HG03045 (cell line): ENCODE measurements at regions not wholly inside any gene's neighbourhood (a gene's known extent, or its start where the extent isn't known, plus 50 kb on each side); places are given as distances from the start of the nearest gene placed in this dataset.
"Not testable (repeated sequence)": the region's sequence is repeated elsewhere in the genome, so short reads cannot be mapped to it uniquely, and the experiment has no call there.

ENCODE experiments used
- ATAC-seq: cut with Tn5 transposase; IDR thresholded peaks from one replicate; pipeline ENCODE4 v1.9.1; 2021; ENCODE audit warnings: mild to moderate bottlenecking, moderate library complexity; ENCODE audit not compliant: unreplicated experiment

DNA sequence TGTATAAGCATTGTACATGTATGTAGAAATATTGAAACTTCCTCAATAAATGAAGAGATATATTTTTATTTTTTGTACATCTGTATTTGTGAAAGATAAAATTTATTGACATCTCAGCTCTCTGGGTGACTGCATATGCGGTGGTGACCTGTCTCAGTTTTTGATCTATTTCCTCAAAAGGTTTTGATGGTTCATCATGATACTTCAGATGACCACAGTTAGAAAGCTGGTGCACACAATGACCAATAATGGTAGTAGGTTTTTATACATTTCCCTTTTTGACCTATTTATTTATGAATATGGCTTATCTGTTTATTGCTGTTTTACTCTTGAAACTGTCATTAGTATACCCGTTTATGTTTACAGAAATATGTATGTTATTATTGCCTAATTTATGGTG, 549.6 kb upstream of the CHD1 start:
- not testable (repeated sequence) for ATAC-seq

GRCh38 chr5:99473328-99473727, 544.5 kb upstream of the CHD1 start:
- not testable (repeated sequence) for ATAC-seq

DNA sequence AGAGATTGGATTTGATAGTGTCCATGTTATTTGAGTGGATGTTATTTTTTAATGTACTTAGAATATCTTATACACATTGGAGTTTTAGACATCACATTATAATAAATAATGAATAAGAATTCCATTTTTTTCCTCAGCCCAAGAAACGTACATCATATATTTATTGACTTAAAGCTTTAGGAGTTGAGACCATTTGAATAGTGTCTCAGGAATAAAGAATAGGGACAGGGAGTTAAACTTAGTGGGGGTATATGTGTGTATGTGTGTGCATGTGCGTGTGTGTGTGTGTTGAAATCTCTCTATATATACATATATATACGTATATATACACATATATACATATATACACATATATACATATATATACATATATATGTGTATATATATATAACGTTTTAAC, 542.9 kb upstream of the CHD1 start:
- not testable (repeated sequence) for ATAC-seq

DNA sequence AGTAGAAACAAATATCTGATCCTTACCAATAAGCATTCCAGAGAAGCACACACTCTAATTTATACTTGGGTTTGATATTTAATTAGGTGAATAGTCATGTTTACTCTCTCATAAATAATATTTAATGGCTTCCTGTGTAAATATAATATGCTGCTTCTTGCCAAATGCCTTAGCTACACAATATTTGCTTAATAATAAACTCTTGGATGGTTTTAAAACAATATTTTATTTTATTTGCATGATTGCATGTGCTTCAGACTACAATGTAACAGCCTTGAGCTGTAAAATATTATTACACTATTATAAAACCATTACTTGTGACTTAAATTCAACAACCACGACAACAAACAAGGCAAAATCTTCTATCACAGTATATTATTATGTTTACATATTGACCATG, 542.4 kb upstream of the CHD1 start:
- not testable (repeated sequence) for ATAC-seq

- ATAC-seq: not testable (repeated sequence)
Observed at GRCh38 chr5:99470636-99471035, 541.8 kb upstream of the CHD1 start.

DNA sequence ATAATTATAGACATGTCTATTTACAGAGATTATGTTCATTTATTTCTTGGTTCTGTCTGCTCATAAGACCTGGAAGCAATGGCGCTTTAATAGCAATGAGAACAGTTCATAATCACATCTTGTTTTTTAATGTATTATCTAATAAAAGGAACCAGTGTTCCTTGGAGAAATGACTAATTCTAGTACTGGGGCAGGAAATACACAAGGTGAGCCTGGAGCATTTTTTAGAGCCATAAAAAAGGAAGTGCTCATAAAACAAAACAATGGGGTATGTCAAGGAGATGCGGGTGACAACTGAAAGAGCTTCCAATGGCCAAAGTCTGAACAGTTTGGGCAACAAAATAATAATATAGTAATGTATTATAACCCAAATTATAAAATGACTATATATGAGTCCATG, 531.9 kb upstream of the CHD1 start:
- ATAC-seq: no peak

- no peak for ATAC-seq
Observed at GRCh38 chr5:99453196-99453595, 524.4 kb upstream of the CHD1 start.

DNA sequence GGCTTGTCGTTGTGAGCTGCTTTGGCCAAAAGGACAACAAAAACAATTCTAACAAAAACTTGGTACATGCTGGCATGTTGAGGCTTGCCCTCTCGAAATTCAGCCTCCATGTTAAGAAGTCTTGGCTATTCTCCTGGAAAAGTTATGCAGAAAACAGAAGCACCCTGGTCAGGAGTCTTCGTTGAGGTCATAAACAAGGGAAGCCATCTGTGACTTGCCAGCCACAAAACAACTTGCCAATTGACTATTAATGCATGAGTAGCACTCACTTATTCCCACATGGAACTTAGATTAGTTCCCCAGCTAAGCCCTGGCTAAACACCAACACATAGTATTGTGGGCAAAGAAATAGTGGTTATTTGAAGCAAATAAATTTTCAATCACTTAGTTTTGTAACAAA, 521.0 kb upstream of the CHD1 start:
- ATAC-seq: no peak

GRCh38 chr5:99445805-99446204, 517.0 kb upstream of the CHD1 start:
- no peak for ATAC-seq

DNA sequence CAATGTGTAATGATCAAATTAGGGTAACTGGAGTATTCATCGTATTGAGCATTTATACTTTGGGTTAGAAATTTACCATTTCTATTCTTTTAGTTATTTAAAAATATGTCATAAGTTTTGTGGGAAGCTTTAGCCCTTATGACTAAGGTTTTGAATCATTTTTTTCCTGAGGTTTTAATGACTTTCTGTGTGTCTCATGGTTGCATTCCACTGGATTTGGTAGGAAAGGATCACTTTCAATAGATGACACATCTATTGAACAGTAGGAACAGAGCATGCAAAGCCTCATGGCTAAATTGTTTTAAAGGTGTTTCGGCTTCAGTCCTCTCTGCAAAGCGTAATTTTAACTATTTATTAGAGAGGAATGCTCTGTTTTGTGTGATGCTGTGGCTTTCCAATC, 512.4 kb upstream of the CHD1 start:
- no peak for ATAC-seq

DNA sequence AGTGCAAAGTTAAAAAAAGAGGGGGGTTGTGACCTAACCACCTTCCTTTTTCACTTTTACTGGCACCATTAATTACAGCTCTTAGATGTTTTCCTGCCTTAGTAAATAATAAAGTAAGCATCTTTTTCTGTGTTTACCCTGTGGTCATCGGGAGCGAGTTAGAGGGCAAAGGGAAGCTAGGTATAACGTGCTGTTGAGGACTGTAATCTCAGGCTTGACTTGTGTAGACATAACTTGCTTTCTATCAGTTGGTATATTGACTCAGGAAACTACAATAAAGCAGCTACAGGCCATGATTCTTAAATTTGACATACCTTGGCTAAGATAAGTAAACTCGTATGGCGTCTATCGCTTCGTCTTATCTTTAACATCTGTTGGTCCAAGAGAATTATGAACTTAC, 509.8 kb upstream of the CHD1 start:
- ATAC-seq: no peak

DNA sequence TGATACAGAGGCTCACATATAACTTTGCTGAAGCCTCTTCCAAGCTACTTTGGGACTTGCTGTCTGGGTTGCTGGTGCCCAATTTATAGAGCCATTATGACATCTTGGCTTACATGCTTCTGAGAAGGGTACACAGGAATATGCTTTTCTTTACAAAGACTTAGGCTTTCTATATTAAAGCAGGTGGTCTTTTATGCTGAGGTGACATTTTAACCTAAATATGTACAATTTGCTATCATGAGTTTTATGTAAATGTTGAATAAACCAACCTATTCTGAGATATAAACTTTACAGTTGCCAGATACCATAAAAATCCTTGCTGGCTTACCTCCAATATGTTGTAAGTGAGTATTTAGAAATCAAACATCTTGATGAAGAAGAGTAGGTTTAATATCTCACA, 509.2 kb upstream of the CHD1 start:
- no peak for ATAC-seq

DNA sequence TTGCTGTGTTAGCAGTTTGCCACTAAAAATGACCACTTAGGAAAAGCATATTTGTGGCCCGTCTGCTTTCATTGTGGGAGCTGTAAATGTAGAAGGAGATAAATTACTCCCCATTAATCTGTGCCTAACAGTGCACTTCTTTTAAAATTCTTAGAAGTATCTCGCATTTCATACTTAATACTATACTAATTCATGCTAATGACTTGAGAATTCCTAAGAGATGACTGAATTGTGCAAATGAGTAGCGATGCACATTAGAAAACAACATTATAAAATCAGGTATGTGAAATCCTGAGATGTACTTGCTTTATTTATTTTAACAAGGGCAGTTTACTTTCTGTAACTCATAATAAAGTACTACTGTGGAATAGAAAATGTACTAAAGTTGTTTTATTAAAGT, 494.6 kb upstream of the CHD1 start:
- not testable (repeated sequence) for ATAC-seq

DNA sequence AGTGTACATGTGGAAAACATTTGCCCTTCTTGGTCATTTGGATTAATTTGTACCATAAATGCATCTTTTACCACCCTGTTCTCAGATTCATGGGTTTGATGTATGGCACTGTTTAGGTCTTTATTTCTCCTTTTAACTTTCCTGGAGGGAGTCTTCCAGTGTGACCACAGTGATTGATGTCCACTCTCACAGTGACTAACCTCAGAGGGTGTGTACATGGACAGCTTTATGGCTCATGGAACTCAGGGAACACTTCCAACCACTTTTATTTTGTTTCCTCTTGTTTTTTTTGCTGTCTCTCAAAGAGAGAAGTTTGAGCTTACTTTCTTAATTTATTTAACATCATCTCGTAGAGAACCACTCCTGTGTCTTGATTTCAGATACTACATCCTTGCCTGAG, 489.8 kb upstream of the CHD1 start:
- ATAC-seq: not testable (repeated sequence)

GRCh38 chr5:99410386-99410785, 481.6 kb upstream of the CHD1 start:
- not testable (repeated sequence) for ATAC-seq

GRCh38 chr5:99404764-99405302, 476.0 kb upstream of the CHD1 start:
- not testable (repeated sequence) for ATAC-seq

DNA sequence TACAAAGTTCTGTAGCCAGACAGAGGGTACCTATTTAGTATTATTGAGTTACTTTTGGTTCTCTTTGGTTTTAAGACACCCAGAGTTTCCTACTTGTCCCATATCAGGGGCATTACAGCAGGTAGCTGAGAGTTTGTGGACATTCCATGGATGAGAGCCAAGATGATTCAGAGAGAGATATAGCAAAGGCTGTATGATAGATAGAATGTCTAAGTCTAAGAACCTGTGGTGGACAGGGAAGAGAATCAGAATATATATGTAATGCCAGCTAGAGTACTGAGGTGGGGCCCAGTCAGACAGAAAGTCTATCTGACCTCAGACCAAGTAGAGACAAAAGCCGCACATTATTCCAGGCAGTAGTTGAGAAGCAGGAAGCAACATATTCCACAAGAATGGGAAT, 471.8 kb upstream of the CHD1 start:
- not testable (repeated sequence) for ATAC-seq

DNA sequence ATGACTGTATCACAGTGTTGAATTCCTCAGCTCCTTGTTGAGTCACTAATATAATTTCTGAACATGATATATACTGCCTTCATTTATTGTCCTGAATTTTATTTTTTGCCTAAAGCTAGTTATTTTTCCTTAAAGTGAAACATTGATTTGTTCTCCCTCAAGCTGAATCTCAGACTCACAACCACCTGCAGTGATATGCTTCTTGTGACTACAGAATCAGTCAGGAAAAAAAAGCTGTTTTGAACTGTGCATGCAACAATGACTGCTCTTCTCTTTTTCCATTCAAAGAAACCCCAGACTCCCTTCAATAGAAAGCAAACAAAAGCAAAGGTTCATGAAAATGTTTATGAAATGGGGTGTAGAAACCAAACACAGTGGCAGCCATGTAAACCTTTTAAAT, 470.2 kb upstream of the CHD1 start:
- no peak for ATAC-seq

- ATAC-seq: no peak
Observed at GRCh38 chr5:99386406-99387077, 457.7 kb upstream of the CHD1 start.

- no peak for ATAC-seq
Observed at GRCh38 chr5:99379187-99379586, 450.4 kb upstream of the CHD1 start.

GRCh38 chr5:99378443-99378842, 449.6 kb upstream of the CHD1 start:
- no peak for ATAC-seq

GRCh38 chr5:99369797-99370593, 441.2 kb upstream of the CHD1 start:
- no peak for ATAC-seq
